Suppressor macrophage treated with lipopolysaccharide for 4 hours (primary cell): ENCODE measurements at regions not wholly inside any gene's neighbourhood (a gene's known extent, or its start where the extent isn't known, plus 50 kb on each side); places are given as distances from the start of the nearest gene placed in this dataset.
A peak's percentile ranks its signal among the peaks of the same experiment; 100 is the strongest.

Experiments
- DNase-seq: peaks from one replicate; pipeline ENCODE4 v3.0.0-alpha.2; 2020

DNA sequence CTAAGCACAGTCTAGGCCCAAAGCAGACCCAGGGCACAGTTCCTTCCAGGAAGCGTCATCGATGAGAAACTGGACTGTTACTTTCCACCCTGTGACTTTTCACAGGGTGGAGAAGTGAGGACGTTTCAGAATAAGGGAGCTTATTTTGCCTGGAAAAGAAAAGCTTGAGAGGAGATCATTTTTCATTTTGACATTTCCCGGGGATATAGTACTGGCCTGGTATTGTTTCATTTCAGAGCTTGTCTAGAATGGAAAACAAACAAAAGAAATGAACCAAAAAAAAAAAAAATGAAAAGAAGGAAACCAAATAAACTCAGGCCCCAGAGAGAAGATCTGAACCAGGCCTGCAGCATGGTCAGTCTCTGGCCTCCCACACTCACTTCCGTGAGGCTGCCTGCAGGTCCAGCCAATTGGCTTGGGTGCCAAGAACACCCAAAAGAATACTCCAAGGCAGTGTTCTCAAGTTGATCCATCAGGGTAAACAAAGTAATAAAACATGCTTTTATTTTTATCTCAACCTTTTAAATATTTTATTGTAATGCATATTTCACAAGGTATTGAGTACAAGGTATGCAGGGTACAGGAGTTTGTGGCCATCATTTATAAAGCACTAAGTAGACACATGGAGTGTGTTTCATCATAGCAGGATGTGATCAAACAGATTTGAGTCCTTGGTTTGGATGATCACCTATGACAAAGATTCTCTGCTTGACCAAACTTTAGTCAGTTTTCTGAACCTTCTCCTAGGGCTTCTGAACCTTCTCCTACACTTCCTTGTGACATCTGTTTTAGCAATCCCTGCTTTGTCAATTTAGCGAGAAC, 176.9 kb upstream of the GGTLC1 start:
- no peak for DNase-seq

DNA sequence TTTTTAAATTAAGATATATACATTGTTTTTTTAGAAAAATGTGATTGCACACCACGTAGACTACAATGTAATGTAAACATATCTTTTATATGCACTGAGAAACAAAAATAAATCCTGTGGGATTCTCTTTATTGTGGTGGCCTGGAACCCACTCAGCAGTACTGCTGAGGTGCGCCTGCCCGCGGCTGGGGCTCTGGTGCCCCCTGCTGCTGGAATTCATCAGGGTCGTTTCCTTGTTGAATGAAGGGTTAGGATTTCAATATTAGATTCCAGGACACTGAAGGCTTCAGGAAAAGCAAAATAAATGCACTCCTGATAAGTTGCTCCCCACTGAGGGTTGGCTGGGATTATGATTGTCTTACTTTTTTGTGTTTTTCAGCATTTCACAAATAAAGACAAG, 175.8 kb upstream of the GGTLC1 start:
- DNase-seq: no peak

GRCh38 chr20:24163506-24163905, 174.9 kb upstream of the GGTLC1 start:
- no peak for DNase-seq

DNA sequence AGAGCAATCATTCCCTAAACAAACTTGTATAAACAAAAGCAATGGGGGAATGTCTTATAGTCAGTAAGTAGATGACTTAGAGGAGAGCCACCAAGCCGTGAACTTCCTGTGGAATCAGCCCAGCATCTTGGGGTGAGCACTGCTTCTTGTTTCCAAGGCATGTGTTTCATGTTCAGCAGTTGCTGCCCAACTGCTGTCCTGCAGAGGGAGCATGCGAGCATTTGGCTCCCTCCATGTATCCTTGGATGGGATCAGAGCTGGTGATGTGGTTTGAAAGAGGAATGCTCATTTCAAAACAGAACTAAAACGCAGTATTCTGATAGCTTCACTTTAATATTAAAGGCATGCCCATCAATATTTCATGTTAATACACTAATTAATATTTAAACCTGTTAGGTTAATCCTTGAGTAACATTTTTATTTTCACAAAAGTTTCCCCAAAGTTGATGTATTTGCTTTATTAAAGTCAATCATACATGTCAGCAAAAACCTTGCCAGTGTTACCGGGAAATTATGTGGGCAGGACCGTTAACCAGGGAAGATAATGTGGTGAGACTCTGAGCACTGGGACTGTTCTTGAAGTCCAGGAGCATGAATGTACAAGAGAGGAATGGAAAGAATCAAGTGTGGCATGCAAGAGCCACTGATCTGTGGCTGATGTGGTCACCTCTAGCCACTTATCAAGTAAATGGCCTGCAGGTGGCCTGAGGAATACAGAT, 172.1 kb upstream of the GGTLC1 start:
- DNase-seq: peak; percentile 43

GRCh38 chr20:24158281-24158680, 169.7 kb upstream of the GGTLC1 start:
- DNase-seq: no peak

GRCh38 chr20:24157213-24157612, 168.6 kb upstream of the GGTLC1 start:
- no peak for DNase-seq

GRCh38 chr20:24153101-24154040, 164.8 kb upstream of the GGTLC1 start:
- DNase-seq: no peak

DNA sequence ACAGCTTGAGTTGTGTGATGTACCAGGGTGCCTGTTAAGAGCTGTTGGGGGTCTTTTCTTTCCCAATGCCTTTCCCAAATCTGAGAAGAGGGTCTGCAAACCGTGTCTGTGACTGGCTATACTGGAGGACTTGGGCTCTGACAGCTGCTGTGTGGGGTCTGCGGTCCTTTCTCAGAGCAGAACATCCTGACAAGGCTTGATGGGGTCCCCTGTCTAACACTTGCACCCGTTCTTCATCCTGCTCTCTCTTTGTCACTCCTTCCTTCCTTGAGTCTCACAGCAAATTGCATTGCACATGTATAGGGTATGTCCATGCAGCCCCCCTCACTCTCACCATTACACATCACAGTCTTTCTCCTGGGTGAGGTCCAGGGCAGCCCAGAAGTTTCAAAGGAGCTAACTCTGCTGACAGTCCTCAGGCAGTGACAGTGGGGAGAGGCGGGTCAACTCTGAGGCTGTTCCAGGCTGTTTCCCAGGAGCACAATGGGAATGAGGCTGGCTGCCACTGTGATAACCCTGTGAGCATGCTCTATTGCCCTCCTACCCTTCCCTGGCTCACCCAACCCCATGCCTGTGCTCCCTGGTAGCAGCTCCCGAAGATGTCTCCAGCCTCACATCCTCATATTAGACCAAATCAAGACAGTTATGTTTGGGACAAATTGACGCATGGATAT, 163.2 kb upstream of the GGTLC1 start:
- no peak for DNase-seq

GRCh38 chr20:24150406-24150805, 161.8 kb upstream of the GGTLC1 start:
- no peak for DNase-seq

DNA sequence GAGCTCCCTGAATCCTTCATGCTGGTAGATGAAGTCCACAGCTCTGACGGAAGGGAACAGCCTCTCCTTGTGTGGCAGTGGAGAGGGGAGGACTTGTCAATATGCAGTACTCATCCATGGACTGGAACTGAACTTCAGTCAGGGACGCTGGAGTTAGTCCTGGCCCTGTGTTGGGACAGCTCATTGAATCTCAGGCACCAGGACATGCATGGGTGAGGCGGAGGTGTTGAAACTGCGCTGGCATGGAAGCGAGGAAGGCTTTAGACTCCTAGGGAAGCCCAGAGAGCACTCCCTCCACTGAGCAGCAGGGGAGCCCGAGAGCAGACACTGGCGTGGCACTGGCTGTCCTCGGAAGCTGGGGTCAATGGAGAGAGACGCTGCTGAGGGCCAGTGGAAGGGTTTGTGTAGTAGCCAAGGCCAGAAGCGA, 161.3 kb upstream of the GGTLC1 start:
- no peak for DNase-seq

- no peak for DNase-seq
Observed at GRCh38 chr20:24149175-24149574, 160.6 kb upstream of the GGTLC1 start.

DNA sequence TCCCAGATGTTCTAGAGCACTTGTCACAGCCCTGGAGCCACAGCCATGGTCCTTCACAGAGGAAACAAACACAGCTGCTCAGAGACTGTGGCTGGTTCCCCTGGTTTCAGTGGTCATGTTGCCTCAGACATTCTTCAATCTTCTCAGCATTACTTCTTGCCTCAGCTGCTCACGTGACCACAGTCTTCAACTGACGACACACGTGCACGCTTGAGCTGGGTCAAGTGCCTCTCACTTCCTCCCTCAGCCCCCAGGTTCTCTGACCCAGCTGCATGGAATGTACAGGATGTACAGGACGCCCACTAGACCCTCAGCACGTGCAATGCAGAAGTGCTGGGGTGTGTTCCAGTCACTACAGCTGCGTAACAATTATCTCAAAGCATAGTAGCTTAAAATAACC, 159.8 kb upstream of the GGTLC1 start:
- DNase-seq: peak; percentile 58

- DNase-seq: no peak
Observed at GRCh38 chr20:24147961-24148360, 159.4 kb upstream of the GGTLC1 start.

DNA sequence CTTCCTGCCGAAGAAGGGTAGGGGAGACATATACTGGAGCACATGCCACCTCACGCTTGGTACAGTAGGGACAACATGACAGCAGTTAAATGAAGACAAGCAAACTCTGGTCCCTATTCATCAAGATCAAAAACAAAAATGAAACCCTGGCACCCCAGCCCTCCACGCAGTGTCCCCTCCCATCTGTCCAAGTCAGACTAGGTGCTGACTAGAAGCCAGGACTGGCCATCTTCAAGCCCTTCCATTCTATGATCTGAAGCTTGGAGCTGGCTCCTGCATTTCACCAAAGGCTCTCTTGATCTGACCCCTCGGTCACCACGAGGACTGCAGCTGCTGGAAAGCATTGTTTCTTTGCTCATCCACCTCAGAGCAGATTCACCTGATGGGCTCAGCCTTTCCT, 158.9 kb upstream of the GGTLC1 start:
- no peak for DNase-seq

DNA sequence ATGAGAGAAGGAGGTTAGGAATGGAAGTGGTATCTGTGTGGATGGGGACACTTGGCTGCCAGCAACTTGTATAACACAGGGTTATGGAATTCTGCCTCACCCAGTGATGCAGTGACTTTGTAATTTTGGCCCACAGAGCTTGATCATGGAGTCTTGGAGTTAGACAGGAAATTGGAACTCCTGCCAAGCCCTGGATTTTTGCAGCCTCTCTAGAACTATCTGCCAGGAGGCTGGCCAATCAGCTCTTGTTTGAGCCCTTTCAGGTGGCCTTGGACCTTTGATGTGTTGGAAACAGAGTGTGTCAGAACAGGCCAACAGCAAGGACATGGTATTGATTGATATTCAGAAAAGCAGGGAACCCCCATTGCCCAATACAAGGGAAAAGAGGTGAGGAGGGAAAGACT, 157.7 kb upstream of the GGTLC1 start:
- DNase-seq: no peak

- DNase-seq: no peak
Observed at GRCh38 chr20:24144371-24144770, 155.8 kb upstream of the GGTLC1 start.

DNA sequence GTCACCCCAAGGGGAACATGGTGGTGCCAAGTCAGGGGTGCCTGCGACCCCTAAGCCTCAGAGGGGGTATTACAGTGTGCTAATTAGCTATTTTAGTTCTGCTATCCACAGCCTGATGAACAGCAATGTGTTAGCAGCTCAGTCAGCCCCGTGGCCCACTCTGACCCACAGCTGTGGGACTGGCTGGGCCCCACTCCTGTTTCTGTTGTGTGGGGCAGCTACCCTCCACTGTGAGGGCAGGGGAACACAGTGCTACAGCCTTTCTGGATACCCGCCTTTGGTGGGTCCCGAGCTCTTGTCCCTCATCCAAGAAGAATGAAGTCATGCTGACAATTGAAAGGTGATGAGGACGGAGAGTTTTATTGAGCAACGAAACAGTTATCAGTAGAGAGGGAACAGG, 152.5 kb upstream of the GGTLC1 start:
- no peak for DNase-seq

DNA sequence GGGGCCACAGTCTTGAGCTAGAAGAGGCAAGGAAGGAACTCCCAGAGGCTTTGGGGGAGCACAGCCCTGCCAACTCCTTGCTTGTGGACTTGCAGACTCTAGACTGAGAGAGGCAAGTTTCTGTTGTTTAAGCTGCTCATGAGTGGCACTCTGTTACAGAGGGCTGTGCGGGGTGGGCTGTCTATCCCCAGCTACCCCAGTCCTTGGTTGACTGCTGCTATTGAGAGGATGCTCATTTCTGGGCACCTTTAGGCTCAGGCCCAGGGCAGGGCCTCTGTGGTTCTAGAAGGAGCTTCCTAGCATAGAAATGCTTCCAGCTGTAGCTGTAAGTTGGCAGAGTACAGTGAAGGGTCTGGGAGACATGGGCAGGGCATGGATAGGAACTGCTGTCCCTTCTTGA, 151.3 kb upstream of the GGTLC1 start:
- DNase-seq: no peak

DNA sequence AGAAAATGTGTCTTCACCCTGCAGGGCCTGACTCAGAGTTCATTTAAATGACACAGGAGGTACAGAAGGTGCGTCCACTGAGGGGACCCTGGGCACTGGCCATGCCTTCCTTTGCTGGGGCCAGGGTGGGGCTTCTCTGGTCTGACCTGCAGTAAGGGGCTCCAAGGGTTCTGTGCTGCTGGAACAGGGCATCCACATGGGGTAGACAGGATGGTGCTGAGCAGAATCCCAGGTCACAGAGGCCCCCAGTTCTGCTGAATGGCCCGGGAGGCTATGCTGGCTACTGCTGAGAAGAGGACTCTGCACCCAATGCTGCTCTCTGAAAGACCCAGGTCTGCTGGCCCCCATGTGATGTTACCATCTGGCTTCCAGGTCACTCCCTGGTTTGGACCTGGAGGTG, 150.4 kb upstream of the GGTLC1 start:
- no peak for DNase-seq

DNA sequence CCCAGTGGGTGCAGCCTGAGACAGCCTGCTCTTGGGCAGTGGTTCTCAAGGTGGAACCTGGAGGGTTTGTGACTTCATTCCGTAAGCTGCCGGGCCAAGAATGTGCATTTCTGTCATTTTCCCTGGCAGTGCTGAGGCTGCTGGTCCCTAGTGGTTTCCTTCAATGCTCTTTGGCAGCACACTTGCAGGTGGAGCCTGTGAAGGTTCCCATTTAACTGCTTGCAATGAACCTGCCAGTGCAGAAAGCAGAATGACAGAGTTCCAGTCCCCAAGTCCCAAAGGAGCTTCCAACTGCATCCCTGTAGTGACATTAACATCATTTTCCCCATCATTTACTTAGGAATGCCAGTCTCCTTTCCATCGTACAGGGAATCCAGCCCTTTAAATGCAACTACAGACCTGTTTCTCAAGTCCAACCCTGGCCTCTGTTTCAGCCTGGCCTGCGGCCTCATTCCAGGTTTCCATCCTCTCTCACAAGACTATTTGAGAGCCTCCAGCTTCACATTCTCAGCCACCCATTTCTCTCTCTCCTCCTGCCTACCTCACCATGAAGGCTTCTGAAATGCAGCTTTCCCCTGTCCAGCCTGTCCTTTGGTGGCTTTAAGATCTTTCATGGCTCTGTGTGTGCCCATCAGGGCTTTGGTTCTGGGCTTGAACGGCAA, 149.7 kb upstream of the GGTLC1 start:
- DNase-seq: no peak

- peak; percentile 6 for DNase-seq
Observed at GRCh38 chr20:24136659-24137246, 148.2 kb upstream of the GGTLC1 start.

DNA sequence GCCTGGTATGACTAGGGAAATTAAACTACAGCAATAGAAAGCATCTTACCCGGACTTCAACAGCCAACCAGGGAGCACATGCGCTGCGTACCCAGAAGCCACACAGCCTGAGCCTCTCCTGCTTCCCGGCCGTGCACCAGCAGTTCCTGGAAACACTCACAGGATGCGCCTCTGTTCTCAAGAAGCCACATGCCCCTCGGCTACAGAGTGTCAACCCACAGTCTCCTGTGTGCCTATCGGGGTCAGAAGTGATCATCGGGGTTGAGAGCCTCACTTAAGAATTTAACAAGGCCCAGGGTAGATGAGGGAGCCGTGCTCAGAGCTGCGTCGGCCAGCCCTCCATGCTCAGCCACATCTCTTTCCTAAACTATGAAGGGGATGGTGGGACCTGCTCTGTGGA, 147.2 kb upstream of the GGTLC1 start:
- DNase-seq: no peak
